CD4-positive, alpha-beta T cell (primary cell): ENCODE measurements at regions not wholly inside any gene's neighbourhood (a gene's known extent, or its start where the extent isn't known, plus 50 kb on each side); places are given as distances from the start of the nearest gene placed in this dataset.

Source experiments
- ATAC-seq: fragments of 200-7000 bp; cut with Tn5 transposase; one replicate; pipeline ENCODE4 v1.10.0; 2022; ENCODE audit warnings: mild to moderate bottlenecking; ENCODE audit not compliant: poor library complexity
- CTCF ChIA-PET: fragments of 350-600 bp; sonication (Branson Sonifier 250); formaldehyde crosslinking; loops from one replicate; lab custom pipeline; 2021; ENCODE audit warnings: antibody characterized with exemption, inconsistent platforms; lab: Charles Lee
- POLR2A ChIA-PET: fragments of 350-600 bp; sonication (Branson Sonifier 250); formaldehyde crosslinking; loops from one replicate; lab custom pipeline; 2021; ENCODE audit warnings: antibody characterized with exemption, inconsistent platforms; lab: Charles Lee
- DNase-seq, 14 experiments: peaks; one replicate each; pipeline ENCODE4 v3.0.0-alpha.2; 2013 to 2020; ENCODE audit warnings: mixed read lengths in 2 of 14
- H3K27ac ChIP-seq, 2 donors: one replicate each; pipeline versions ENCODE4 v1.5.1 to v1.7.0; 2013; ENCODE audit warnings: low read length in 2 of 2, low read depth in 1 of 2, mild to moderate bottlenecking in 1 of 2
- H3K27me3 ChIP-seq, 2 experiments: 1 replicate in 1 of 2; 2 replicates in 1 of 2; pipeline versions ENCODE4 v1.6.1 to v1.7.0; 2013; ENCODE audit warnings: low read length in 2 of 2, control low read depth in 1 of 2, mild to moderate bottlenecking in 1 of 2, moderate library complexity in 1 of 2; ENCODE audit not compliant: insufficient read depth in 2 of 2, control insufficient read depth in 1 of 2
- H3K36me3 ChIP-seq: one replicate; pipeline ENCODE4 v1.6.1; 2013; ENCODE audit warnings: low read length, control low read depth; ENCODE audit not compliant: insufficient read depth
- H3K4me1 ChIP-seq: one replicate; pipeline ENCODE4 v1.6.1; 2013; ENCODE audit warnings: low read length, control low read depth; ENCODE audit not compliant: insufficient read depth
- H3K4me3 ChIP-seq: one replicate; pipeline ENCODE4 v1.5.1; 2013; ENCODE audit warnings: mild to moderate bottlenecking, low read length, moderate library complexity
- H3K9me3 ChIP-seq, 2 experiments: 1 replicate in 1 of 2; 2 replicates in 1 of 2; pipeline versions ENCODE4 v1.6.1 to v1.7.0; 2013; ENCODE audit warnings: low read length in 2 of 2, mild to moderate bottlenecking in 2 of 2, control low read depth in 1 of 2, moderate library complexity in 1 of 2; ENCODE audit not compliant: control insufficient read depth in 1 of 2, insufficient read depth in 1 of 2
- H3K27ac Mint-ChIP-seq: one replicate; pipeline ENCODE4 v1.8.0; 2020; ENCODE audit warnings: mixed read lengths
- H3K27me3 Mint-ChIP-seq: one replicate; pipeline ENCODE4 v1.8.0; 2021; ENCODE audit warnings: mixed read lengths
- H3K36me3 Mint-ChIP-seq: one replicate; pipeline ENCODE4 v1.8.0; 2021; ENCODE audit warnings: low read depth, mixed read lengths
- H3K4me1 Mint-ChIP-seq: one replicate; pipeline ENCODE4 v1.8.0; 2021; ENCODE audit warnings: low read depth, mixed read lengths
- H3K4me3 Mint-ChIP-seq: one replicate; pipeline ENCODE4 v1.8.0; 2020; ENCODE audit warnings: mild to moderate bottlenecking, mixed read lengths
- H3K9me3 Mint-ChIP-seq: one replicate; pipeline ENCODE4 v1.8.0; 2020; ENCODE audit warnings: mixed read lengths
- intact Hi-C, 2 experiments: fragments of 100-400 bp; cut with DNase I in 1 of 2; cut with micrococcal nuclease in 1 of 2; formaldehyde crosslinking; loops; one replicate each; pipeline versions ENCODE4 v1.15.1 to v1.9.0; 2023 to 2025; cut with DNase I, micrococcal nuclease
- TF ChIP-seq, protein P1 (sequence below): fragments of 200-600 bp; IDR thresholded peaks from one replicate; pipeline ENCODE4 v1.8.0; 2022; ENCODE audit warnings: antibody characterized with exemption, mild to moderate bottlenecking

DNA sequence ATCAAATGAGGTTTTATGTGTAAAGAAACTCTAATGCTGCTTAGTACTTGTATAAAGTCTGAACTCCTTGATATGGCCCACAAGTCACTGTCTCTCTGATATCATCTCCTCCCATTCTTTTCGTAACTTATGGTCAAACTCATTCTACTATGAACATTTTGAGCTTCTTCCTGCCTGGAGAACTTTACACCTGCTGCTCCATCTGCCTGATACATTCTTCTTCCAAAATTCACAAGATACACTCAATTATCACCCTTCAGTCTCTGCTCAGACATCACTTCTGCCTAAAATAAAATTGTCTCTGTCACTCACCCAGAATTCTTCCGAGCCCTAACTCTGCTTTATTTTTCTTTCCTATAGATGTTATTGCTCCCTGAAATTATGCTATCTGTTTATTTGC is 192.8 kb upstream of the LYPLAL1 start:
- POLR2A ChIA-PET, result no interaction called here
- Histone ChIP-seq H3K9me3 (peaks cover 0 to 15% of the 10 kb centered on the region in 2 experiments), H3K27me3 (no peaks in the 10 kb centered on the region), H3K36me3 (no peaks in the 10 kb centered on the region), H3K4me1 (no peaks in the 10 kb centered on the region), H3K4me3 (no peak overlapping the region), H3K27ac (no peak overlapping the region)
- ATAC-seq (no peak), DNase-seq (no peak)
- Mint-ChIP-seq H3K9me3 (peaks cover 3% of the 10 kb centered on the region), H3K4me3 (no peak overlapping the region), H3K4me1 (no peaks in the 10 kb centered on the region), H3K27me3 (no peaks in the 10 kb centered on the region), H3K36me3 (no peaks in the 10 kb centered on the region), H3K27ac (no peak overlapping the region)
- CTCF ChIA-PET, result no interaction called here
- TF ChIP-seq, protein P1, sequence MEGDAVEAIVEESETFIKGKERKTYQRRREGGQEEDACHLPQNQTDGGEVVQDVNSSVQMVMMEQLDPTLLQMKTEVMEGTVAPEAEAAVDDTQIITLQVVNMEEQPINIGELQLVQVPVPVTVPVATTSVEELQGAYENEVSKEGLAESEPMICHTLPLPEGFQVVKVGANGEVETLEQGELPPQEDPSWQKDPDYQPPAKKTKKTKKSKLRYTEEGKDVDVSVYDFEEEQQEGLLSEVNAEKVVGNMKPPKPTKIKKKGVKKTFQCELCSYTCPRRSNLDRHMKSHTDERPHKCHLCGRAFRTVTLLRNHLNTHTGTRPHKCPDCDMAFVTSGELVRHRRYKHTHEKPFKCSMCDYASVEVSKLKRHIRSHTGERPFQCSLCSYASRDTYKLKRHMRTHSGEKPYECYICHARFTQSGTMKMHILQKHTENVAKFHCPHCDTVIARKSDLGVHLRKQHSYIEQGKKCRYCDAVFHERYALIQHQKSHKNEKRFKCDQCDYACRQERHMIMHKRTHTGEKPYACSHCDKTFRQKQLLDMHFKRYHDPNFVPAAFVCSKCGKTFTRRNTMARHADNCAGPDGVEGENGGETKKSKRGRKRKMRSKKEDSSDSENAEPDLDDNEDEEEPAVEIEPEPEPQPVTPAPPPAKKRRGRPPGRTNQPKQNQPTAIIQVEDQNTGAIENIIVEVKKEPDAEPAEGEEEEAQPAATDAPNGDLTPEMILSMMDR, result no peak
- intact Hi-C loops, result no loop called here

DNA sequence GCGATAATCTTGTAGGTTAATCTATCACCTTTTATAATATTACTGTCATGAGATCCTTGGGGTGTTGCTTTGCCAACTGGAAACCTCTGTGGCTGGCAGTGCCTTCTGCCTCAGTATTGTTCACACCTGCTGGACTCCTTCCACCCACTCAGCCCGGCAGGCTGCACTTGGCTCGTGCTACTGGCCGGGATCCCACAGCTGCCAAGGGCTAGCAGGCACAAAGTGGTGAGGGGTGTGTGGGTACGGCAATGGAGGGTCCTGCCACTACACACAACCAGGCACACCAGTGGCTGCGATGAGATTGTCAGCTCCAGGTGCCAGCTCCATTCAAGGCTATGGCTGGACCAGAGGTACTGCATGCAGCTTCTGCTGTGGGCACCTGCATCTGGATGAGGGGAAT is 191.2 kb upstream of the LYPLAL1 start:
- Histone ChIP-seq H3K4me1 (no peaks in the 10 kb centered on the region), H3K9me3 (peaks cover 0 to 15% of the 10 kb centered on the region in 2 experiments), H3K36me3 (no peaks in the 10 kb centered on the region), H3K4me3 (no peak overlapping the region), H3K27me3 (no peaks in the 10 kb centered on the region), H3K27ac (no peak overlapping the region)
- peaks cover 3% of the 10 kb centered on the region for H3K9me3 Mint-ChIP-seq
- H3K4me1 Mint-ChIP-seq, result no peaks in the 10 kb centered on the region
- H3K4me3 Mint-ChIP-seq, result no peak overlapping the region
- DNase-seq, result no peak
- TF ChIP-seq, protein P1, result no peak
- no peak for ATAC-seq
- no peaks in the 10 kb centered on the region for H3K27me3 Mint-ChIP-seq
- H3K27ac Mint-ChIP-seq, result no peak overlapping the region
- intact Hi-C loops, result no loop called here
- no peaks in the 10 kb centered on the region for H3K36me3 Mint-ChIP-seq
- CTCF ChIA-PET, result no interaction called here
- POLR2A ChIA-PET, result no interaction called here

DNA sequence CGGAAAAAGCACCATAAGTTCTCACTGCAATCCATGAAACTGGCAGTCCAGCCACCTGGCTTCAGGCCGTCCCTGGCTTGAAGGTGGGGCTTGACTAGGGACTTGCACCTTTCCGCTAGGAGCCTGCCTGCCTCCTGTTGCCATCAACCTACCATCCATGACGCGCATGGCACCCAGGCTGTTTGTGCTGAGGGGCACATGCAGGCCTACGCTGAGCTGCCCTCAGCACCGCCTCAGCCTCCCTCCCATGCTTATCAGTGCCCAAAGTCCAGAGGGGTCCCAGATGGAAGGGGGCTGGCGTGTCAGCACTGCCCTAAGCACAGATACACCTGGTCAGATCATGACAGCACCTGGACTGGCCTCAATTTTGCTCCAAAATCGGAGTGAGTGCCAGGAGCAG is 190.2 kb upstream of the LYPLAL1 start:
- Histone ChIP-seq H3K36me3 (no peaks in the 10 kb centered on the region), H3K4me1 (no peaks in the 10 kb centered on the region), H3K27me3 (no peaks in the 10 kb centered on the region), H3K27ac (no peak overlapping the region), H3K4me3 (no peak overlapping the region), H3K9me3 (peaks cover 0 to 15% of the 10 kb centered on the region in 2 experiments)
- no peaks in the 10 kb centered on the region for H3K27me3 Mint-ChIP-seq
- intact Hi-C loops, result no loop called here
- H3K9me3 Mint-ChIP-seq, result peaks cover 6% of the 10 kb centered on the region
- ATAC-seq, result no peak
- H3K4me3 Mint-ChIP-seq, result no peak overlapping the region
- no peaks in the 10 kb centered on the region for H3K4me1 Mint-ChIP-seq
- TF ChIP-seq, protein P1, result no peak
- DNase-seq, result no peak
- no peak overlapping the region for H3K27ac Mint-ChIP-seq
- H3K36me3 Mint-ChIP-seq, result no peaks in the 10 kb centered on the region
- CTCF ChIA-PET, result no interaction called here
- POLR2A ChIA-PET, result no interaction called here
